ENCODE measurements at regions not wholly inside any gene's neighbourhood (a gene's known extent, or its start where the extent isn't known, plus 50 kb on each side); places are given as distances from the start of the nearest gene placed in this dataset.

DNA sequence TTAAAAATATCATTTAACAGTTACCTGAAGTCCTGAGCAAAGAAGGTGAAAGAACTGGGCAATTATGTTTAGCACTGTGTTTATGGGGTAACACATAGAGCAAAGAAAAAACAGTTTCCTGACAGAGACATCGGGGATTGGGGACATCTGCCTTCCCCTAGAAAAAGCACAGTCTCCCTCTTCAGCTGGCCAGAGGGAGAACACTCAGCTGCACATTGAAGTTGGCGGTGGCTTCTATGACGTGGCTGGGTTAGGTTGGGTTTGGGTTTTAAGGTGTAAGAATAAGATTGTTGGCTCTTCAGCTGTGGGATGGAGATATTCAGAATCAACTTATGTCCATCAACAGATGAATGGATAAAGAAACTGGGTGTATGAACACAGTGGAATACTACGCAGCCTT is 124.0 kb upstream of the DTNBP1 start:
- TF ChIP-seq, protein P1, sequence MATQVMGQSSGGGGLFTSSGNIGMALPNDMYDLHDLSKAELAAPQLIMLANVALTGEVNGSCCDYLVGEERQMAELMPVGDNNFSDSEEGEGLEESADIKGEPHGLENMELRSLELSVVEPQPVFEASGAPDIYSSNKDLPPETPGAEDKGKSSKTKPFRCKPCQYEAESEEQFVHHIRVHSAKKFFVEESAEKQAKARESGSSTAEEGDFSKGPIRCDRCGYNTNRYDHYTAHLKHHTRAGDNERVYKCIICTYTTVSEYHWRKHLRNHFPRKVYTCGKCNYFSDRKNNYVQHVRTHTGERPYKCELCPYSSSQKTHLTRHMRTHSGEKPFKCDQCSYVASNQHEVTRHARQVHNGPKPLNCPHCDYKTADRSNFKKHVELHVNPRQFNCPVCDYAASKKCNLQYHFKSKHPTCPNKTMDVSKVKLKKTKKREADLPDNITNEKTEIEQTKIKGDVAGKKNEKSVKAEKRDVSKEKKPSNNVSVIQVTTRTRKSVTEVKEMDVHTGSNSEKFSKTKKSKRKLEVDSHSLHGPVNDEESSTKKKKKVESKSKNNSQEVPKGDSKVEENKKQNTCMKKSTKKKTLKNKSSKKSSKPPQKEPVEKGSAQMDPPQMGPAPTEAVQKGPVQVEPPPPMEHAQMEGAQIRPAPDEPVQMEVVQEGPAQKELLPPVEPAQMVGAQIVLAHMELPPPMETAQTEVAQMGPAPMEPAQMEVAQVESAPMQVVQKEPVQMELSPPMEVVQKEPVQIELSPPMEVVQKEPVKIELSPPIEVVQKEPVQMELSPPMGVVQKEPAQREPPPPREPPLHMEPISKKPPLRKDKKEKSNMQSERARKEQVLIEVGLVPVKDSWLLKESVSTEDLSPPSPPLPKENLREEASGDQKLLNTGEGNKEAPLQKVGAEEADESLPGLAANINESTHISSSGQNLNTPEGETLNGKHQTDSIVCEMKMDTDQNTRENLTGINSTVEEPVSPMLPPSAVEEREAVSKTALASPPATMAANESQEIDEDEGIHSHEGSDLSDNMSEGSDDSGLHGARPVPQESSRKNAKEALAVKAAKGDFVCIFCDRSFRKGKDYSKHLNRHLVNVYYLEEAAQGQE (IDR thresholded peaks at IDR 0.05; ENCODE audit: low read depth) = no peak
- TF ChIP-seq, protein P2, sequence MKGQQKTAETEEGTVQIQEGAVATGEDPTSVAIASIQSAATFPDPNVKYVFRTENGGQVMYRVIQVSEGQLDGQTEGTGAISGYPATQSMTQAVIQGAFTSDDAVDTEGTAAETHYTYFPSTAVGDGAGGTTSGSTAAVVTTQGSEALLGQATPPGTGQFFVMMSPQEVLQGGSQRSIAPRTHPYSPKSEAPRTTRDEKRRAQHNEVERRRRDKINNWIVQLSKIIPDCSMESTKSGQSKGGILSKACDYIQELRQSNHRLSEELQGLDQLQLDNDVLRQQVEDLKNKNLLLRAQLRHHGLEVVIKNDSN (IDR thresholded peaks at IDR 0.05) = no peak

DNA sequence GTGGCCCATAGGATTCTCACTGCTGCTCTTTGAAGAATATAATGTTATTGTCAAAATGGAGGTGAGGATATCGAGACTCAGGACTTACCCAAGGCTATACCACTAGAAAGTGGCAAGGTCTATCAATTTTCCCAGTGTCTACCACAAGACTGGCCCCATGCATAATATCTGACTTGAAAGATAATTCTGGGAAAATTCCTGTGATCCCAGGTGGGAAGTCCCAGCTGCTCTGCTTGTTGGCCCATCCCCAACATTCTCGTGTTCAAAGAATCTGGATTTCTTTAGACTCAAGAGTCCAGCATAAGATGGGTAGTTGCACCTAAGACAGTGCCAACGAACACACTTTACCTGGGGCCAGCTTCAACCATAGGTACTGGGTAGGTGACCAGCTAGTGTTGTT is 120.7 kb upstream of the DTNBP1 start:
- TF ChIP-seq, protein P1 (IDR thresholded peaks at IDR 0.05; ENCODE audit: low read depth) = no peak
- no peak for TF ChIP-seq FOXM1 (IDR thresholded peaks at IDR 0.05; ENCODE audit: borderline replicate concordance, low read depth)
- TF ChIP-seq RAD21 (IDR thresholded peaks at IDR 0.05; ENCODE audit: low read depth) = no peak
- no peak for TF ChIP-seq CEBPB (IDR thresholded peaks at IDR 0.05)
- TF ChIP-seq NFIC (IDR thresholded peaks at IDR 0.05) = no peak
- TF ChIP-seq CREB1 (IDR thresholded peaks at IDR 0.05; ENCODE audit: low read depth) = no peak
- TF ChIP-seq, protein P3, sequence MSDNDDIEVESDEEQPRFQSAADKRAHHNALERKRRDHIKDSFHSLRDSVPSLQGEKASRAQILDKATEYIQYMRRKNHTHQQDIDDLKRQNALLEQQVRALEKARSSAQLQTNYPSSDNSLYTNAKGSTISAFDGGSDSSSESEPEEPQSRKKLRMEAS (IDR thresholded peaks at IDR 0.05) = no peak
- TF ChIP-seq EP300 (IDR thresholded peaks at IDR 0.05; ENCODE audit: borderline replicate concordance) = no peak
- no peak for TF ChIP-seq TEAD4 (IDR thresholded peaks at IDR 0.05)
- TF ChIP-seq TCF12 (IDR thresholded peaks at IDR 0.05; ENCODE audit: low read depth) = no peak
- no peak for TF ChIP-seq TAF1 (IDR thresholded peaks at IDR 0.05; ENCODE audit: low read depth)
- TF ChIP-seq, protein P2 (IDR thresholded peaks at IDR 0.05) = no peak
- no peak for TF ChIP-seq ZBTB7A (IDR thresholded peaks at IDR 0.05; ENCODE audit: low read depth)

DNA sequence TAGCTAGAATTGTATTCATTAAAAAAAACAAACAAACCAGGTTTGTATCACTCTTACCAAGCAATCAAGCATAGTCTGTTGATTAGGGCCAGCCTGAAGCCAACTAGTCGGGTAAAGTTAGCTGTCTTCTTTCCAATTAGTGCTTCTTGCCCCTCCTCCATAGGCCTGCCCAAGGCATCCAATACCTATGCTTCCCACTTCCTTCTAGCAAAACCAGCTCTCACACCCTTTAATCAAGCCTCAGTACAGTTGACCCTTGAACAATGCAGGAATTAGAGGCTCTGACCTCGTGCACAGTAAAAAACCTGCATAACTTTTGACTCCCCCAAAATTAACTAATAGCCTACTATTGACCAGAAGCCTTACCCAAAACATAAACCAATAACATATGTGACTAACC is 119.1 kb upstream of the DTNBP1 start:
- TF ChIP-seq EP300 (IDR thresholded peaks at IDR 0.05; ENCODE audit: borderline replicate concordance) (no peak), RAD21 (IDR thresholded peaks at IDR 0.05; ENCODE audit: low read depth) (no peak), CREB1 (IDR thresholded peaks at IDR 0.05; ENCODE audit: low read depth) (no peak), TAF1 (IDR thresholded peaks at IDR 0.05; ENCODE audit: low read depth) (no peak), TCF12 (IDR thresholded peaks at IDR 0.05; ENCODE audit: low read depth) (no peak), ZBTB7A (IDR thresholded peaks at IDR 0.05; ENCODE audit: low read depth) (no peak), FOXM1 (IDR thresholded peaks at IDR 0.05; ENCODE audit: borderline replicate concordance, low read depth) (no peak), EGR1 (IDR thresholded peaks at IDR 0.05) (no peak), NFIC (IDR thresholded peaks at IDR 0.05) (no peak), TEAD4 (IDR thresholded peaks at IDR 0.05) (no peak), YY1 (IDR thresholded peaks at IDR 0.05; ENCODE audit: low read depth) (no peak), CEBPB (IDR thresholded peaks at IDR 0.05) (no peak)
- TF ChIP-seq, protein P1 (IDR thresholded peaks at IDR 0.05; ENCODE audit: low read depth) = no peak
- TF ChIP-seq, protein P3 (IDR thresholded peaks at IDR 0.05) = no peak
- TF ChIP-seq, protein P2 (IDR thresholded peaks at IDR 0.05) = no peak

DNA sequence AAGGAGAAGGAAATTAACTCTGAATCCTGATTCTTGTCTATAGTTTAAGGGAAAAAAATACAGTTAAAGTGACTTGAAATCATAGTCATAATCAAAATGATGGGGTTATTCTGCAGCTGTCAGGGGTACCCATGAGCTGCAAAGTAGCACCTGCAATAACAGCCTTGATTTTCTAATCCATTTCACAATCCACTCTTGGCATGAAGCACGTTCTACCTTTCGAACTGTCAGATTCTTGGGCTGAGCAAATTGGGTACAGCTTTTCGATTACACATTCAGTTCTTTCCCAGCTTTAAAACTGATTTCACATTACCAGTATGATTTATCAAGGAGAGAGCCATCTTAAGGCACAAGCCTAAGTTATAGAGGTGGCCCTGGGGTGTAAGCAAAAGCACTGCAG is 118.5 kb upstream of the DTNBP1 start:
- TF ChIP-seq FOXM1 (IDR thresholded peaks at IDR 0.05; ENCODE audit: borderline replicate concordance, low read depth) (no peak), TEAD4 (IDR thresholded peaks at IDR 0.05) (no peak), YY1 (IDR thresholded peaks at IDR 0.05; ENCODE audit: low read depth) (no peak), EP300 (IDR thresholded peaks at IDR 0.05; ENCODE audit: borderline replicate concordance) (no peak), TCF12 (IDR thresholded peaks at IDR 0.05; ENCODE audit: low read depth) (no peak)

DNA sequence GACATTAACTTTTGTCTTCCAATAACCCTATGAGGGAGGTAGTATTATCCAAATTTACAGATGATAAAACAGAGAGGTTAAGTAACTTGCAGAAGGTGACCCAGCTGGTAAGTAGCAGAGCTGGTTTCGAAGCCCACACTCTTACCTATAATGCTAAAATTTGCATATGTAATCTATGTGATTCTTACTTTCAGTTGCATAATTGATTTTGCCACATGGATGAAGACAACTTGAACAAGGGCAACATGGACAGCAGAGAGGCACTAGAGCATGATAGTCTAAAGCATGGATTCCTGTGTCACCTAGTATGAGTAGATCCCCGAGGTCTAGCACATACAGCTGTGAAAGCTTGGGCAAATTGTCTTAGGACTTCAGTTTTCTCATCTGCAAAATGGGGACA is 117.6 kb upstream of the DTNBP1 start:
- TF ChIP-seq EGR1 (IDR thresholded peaks at IDR 0.05) = no peak
